Right forelimb (tissue), 1 donor: ENCODE measurements at regions not wholly inside any gene's neighbourhood (a gene's known extent, or its start where the extent isn't known, plus 50 kb on each side); places are given as distances from the start of the nearest gene placed in this dataset.

Experiments
- DNase-seq: peaks from one replicate; pipeline ENCODE4 v3.0.0-alpha.2; 2018

DNA sequence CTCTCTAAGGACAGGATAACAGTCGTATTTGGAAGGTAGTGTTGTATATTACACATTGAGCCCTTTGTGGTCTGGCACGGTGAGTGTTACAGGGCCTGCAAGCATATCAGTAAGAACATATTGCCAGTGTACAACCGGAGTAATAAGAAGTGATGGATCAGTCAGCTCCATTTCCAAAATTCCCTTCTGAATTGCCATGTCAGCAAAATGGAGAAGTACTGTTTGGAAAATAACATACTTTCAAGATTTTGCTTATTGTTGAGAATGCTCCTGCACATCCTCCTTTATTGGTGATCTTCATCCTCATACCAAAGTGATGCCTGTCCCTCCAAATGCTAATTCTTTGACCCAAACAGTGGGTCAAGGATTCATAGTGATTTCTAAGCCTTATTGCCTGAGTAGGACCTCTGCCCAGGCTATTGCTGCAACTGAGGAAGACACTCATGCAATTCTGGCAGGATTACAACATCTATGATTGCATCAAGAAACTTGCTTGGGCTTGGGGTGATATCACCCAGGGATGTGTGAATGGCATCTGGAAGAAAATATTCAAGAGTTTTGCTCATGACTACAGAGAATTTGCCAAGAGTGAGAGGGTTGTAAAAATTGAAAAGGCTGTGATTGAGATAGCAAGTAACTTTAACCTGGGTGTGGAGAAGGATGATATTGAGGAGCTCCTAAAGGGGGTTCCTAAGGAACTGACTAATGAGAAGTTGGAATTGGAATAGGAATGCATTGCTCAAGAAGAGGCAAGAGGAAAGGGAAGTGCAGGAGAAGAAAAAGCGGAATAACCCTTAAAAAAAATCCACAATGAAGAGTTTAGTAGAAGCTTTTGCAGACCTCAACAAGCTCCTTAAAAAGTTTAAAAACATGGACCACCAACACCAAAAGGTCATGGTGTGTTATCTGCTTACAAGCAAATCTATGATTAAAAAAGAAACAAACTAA lies 452.2 kb upstream of the SORCS1 start:
- no peak for DNase-seq

DNA sequence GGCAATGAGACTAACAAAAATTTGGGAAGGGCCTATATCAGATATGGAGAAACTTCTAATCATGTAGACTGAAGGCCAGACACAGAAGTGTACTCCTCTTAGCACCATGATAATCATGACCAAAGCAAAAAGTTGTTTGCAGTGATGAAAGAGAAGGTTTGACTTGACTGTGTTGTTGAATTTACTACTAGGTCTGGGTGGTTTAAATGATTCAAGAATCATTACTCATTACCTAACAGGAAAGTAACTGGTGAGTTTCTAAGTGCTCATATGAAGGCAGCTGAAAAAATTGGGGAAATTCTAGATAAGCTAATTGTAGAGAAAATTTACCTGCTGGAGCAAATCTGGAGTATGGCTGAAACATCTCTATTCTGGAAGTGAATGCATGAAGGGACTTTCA lies 451.5 kb upstream of the SORCS1 start:
- DNase-seq, result no peak

DNA sequence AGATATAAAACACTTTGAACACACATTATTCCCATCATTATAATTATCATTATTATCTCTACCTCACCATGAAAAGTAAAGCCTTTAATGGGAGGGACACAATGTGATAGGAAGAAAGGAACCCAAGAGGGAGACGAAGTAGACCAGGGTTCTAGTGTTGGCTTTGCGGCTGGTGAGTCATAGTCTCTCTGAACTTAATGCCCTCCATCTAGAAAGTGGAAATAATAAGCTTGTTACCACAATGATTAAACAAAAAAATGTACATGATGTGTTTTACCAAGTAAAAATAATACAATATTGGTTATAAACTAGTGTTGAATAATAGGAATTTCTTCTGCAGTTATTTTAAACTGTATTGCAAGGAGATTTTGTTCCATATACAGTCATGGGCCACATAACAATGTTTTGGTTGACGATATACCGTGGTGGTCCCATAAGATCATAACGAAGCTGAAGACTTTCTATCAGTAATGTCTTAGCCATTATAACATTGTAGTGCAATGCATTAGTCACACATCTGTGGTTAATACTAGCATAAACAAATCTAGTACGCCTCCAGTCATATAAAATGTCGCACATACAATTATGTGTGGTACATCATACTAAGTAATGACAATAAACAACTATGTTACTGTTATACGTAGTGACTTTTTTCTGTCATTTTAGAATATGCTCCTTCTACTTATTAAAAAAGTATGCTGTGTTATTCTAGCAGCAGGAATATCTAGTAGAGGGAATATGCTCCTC lies 450.6 kb upstream of the SORCS1 start:
- no peak for DNase-seq

DNA sequence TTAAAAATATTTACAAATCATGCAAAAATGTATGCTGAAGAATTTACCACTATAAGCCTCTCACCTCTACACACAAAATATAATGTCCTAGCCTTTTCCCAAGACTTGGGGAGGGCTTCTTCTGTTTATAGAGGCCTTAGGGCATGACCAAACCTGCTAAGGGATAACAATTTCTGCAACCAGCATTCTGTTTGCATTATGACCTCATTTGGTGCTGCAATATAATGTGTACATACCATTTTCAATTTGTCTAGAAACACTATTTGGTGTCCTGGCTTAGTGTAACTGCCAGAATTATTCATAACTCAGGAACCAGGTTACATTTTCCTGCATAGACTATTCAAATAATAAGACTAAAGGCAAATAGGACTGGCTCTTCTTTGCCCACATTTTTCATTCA lies 446.6 kb upstream of the SORCS1 start:
- no peak for DNase-seq

DNA sequence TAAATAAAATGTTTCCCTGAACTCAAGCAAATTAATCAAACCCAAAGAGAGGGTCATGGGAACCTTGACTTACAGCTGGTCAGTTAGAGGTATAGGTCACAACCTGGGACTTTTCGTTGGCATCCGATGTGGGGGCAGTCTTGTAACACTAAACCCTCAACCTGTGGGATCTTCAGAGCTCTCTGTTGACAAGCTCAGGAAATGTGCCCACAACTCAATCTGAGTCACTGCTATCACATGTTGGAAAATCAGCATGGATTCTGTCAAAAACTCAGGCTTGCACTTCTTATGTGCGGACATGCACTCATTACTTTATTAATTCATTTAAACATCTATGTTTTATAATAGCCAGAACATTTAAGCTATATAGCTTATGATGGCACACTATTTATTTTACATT lies 424.6 kb upstream of the SORCS1 start:
- DNase-seq, result no peak

DNA sequence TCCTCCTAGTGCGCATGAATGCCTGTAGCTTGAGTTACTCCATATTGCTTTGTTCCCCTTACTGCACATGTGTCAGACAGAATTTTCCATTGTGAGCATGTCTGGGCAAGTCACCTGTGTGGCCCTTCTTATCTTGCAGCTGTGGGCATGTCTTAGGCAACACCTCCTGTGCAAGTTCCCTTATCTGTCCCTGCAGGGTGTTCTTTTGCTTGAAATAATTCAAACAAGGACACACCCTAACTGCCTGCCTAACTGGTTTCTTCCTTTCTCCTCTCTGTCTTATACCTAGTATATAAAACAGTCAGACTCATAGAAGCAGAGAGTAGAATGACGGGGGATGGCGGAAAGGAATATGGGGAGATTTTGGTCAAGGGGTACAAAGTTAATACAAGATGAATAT lies 421.1 kb upstream of the SORCS1 start:
- DNase-seq, result no peak

DNA sequence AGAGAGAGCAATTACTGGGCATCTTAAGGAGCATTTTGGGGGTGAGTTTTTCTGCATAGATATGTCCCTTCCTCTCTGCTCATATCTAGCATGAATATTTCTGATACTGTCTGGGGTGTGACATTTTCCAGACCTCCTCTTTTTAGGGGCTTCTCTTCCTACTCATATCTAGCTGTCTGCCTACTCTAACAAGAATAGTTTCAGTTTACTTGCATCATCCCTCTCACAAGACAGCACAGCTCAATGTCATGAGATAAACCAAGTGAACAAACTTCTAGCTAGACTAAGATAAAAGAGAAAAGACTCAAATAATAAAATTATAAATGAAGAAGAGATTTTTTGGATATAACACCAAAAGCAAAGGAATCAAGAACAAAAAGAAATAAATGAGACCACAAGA lies 419.5 kb upstream of the SORCS1 start:
- no peak for DNase-seq

DNA sequence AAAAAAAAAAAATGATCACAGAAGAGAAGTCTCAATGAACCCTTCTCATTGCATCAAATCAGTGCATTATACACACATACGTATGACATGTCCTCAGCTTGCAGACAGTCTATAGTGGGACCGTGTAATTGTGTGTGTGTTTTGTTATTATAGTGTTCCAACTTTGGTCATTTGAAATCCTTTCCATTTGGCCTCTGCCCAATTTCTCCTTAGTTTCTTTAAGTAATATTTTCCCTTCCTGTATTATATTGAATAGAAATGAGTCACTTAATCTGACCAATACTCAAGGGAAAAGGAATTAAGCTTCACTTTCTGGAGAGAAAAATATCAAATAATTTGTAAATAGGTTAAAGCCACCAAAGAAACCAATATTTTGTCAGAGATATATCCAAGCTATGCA lies 415.5 kb upstream of the SORCS1 start:
- DNase-seq, result no peak

DNA sequence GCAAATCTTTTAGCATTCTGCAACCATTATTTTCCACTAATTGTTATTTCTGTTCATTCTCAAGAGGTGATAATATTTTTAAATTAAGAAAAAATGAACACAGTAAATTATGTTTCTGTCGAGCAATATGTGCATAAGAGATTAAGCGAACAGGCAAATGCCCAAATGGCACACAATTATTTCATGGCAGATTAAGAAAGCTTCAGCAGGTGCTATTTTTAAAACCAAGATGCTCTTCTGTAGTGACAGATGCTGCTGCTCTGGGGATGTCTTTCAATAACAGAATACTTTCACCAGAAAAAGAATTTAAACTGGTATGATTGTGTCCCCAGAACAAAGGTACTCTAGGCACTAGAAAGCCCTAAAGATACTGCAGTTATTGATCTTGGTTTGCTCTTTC lies 412.7 kb upstream of the SORCS1 start:
- no peak for DNase-seq

DNA sequence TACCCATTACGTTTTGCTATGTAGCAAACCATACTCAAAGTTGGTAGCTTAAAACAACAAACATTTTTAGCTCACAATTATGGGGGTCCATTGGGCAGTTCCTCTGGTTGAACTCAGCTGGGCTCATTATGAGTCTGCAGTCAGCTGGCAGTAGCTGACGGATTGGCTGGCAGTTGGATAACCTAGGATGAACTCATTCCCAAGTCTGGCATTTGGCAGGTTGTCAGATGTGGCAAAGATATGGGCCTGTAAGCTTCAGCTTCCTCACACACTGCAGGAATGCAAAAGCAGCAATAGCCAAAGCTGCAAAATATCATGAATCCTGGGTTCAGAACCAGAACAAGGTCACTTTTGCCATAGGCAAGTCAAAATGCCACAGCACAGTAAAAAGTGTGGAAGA lies 412.2 kb upstream of the SORCS1 start:
- DNase-seq, result no peak

DNA sequence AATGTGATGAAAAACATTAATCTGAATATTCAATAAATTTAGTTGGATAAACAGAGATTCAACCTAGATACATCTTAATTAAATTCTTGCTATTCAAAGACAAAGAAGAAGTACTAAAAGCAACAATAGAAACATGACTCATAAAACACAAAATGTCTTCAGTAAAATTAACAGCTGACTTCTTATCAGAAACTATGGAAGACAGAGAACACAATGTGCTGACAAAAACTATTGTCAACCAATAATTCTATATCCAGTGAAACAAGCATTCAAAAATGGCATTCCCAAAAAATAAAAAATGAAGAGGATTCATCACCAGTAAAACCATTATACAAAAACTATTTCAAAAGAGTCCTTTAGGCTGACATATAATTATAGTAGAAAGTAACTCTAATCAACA lies 400.5 kb upstream of the SORCS1 start:
- DNase-seq, result no peak

DNA sequence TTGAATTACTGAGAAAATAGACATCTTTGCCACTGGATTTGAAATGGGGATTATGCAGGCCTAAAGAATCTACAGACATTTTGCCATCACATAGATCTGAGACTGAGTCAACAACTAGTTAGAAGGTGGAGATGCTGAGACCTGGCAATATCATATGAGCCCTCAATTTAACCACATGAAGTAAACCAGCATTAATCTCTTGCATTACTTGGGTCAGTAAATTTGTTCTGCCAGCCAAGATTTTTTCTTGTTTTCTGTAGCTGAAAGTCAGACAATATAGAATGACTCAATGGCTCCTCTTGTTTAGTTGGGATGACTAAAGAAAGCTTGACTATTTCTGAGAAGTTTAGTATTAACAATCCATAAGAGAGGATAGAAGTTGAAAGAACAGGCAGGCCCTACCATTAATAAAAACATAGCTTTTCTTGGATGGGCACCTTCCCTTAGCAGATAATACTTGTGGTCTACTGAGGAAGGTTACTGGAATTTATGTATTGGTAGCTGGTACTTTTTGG lies 396.7 kb upstream of the SORCS1 start:
- no peak for DNase-seq

DNA sequence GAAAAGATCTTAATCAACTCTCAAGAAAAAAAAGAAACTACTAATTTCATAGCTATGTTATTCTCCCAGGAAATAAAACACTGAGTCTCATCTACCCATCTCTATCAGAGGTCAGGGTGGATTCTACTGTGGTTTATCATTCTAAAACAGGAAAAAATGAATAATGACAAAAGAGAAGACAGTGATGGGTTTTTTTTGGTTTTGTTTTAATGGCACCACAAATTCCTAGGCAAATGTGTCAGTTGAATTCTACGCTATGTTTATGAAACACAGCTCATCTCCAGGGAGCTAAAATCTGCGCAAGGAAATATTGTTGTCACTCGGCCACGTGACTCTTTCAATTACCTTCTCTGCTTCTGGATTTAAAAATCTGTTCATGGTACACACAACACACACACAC lies 393.4 kb upstream of the SORCS1 start:
- no peak for DNase-seq

DNA sequence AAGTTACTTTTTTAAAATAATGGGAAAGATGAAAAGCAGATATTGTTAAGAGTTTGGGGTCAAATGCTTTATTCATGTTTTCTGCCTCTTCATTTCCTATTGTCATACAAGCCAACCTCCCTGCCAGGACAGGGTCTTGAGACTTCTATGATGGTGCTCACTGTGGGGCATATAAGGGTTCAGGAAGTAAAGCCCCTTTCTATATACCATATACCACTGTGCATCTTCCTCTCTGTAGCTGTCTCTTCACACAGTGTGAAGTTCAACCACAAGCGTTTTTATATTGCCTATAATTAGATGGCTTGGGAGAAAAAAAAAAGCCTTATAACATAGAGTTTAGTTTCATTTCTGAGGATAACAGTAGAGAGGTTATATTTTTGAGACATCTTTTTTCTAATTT lies 389.8 kb upstream of the SORCS1 start:
- no peak for DNase-seq

DNA sequence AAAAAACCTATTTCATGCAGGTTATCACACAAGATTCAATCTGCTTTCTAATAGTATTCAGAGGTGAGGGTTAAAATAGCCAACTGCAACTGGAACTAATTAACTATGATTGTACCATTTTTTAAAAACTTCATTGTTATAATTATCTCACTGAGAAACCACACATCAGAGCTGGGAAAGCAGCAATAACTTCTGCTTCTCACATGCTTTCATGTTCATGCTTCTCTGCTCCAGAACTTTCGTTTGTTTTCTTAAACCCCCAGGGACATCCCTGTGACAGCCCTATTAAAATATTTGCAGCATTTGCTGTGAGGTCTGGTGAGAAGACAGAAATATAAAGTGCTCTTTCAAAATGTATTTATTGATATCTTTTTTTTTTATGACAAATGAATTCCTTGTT lies 389.0 kb upstream of the SORCS1 start:
- DNase-seq, result no peak

DNA sequence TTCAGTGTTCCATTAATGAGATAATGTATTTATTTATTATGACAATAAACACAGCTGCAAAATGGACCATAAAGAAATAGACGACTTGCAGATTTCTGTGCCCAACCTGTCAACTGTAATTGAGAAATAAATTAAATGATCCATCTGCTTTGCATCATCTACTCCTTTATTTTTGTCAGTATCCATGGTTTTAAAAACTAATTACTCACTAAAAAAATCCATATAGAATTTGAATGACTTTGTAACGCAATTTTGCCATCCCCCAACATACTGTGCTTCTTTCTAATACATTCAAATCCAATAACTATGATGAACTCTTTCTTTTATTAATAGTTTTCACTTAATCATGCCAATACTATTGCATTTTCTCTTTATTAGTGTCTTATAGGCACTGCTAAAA lies 388.5 kb upstream of the SORCS1 start:
- DNase-seq, result no peak

DNA sequence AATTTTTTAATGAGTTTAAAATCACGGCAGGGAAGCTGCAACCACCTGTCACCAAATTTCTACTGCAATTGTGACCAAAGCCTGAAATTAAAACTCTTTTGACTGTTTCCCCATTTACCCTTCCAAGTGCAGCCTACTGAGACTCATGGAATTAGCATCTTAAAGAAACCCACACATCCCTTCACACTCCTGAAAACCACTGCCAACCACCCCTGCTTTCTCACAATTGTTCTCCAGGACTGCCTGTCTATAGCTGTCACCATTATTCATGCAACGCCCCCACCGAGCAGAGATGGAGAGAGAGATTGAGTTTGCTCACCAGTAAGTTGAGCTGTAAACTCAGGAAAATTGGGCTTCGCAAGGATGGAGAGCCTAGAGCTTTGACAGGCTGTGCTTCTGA lies 383.8 kb upstream of the SORCS1 start:
- no peak for DNase-seq

DNA sequence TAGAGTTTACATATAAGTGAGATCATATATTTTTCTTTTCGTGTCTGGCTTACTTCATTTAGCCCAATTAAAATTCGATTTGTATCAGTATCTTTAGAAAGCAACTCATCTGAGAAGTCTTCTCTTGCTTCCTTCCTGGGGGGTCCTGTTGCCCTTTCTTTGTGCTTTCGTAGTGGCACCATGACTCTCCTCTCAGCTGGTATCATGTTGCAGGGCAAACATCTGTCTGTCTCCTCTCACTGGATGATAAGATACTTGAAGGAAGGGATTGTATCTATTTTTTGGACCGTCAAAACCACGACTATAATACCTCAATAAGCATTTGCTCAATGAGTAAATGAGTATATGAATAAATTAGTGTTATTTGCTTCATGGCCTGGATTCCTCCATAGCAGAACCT lies 382.5 kb upstream of the SORCS1 start:
- no peak for DNase-seq

DNA sequence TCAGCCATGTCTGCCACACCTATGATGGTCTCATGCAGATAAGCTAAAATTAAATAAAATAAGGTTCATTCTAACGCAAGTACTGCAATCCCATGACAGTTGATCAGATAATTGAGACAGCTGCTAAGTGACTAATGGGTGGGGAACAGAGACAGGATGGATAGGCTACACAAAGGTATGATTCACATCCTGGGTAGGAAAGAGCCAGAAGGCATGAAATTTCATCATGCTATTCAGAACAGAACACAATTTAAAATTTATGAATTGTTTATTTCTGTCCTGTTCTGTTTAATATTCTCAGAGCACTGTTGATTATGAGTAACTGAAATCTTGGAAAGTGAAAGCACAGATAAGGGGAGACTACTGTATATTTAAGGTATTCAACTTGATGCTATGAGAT lies 381.8 kb upstream of the SORCS1 start:
- no peak for DNase-seq

DNA sequence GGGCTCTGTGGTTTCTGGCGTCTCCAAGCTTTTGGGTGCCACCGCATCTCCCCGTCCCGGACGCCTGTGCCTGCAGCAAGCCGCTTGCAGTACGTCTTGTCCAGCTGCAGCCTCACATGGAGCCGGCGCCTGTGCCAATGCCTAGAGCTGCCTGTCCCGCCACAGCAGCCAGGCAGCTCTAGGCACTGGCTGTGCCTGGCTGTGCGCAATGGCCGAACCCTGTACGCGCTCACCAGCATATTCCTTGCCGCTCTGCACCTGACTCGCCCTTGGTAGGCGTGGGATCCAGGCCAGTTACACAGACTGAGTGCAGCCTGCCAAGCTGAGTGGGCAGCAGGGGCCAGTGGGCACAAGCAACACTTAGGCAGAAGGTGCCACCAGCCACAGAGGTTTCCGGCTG lies 381.2 kb upstream of the SORCS1 start:
- no peak for DNase-seq

DNA sequence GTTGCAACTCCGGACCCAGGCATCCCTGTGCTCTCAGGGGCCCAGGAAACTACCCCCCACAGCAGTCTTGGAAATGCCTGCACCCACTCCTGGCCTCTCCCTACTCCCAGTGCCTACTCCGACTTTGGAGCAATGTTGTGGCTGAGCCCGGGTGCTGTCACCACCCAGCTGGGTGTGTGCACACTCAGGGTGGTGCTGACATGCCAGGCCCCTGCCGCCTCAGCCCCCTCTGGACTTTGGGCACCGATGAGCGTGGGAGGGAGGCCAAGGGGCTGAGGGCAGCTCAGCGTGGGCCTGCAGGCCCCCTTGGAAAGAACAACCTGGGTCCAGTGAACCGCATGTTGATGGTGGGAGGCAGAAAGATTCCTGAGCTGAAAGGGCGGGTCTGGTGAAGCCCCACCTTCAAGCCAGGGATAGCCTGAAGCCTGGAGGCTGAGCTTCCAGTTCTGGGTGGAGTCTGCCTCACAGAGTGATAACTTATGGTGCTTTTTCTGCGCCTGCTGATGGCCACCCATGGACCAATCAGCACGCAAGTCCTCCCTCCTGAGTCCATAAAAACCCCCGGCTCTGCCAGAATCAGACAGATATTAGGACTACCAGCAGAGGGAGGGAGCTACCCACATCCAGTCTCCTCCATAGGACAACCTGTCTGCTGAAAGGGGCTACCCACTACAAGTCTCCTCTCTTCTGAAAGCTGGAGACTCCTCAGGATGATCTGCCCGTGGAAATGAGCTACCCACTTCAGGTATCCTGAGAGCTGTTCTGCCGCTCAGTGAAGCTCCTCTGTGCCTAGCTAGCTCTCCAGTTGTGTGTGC lies 380.4 kb upstream of the SORCS1 start:
- no peak for DNase-seq

DNA sequence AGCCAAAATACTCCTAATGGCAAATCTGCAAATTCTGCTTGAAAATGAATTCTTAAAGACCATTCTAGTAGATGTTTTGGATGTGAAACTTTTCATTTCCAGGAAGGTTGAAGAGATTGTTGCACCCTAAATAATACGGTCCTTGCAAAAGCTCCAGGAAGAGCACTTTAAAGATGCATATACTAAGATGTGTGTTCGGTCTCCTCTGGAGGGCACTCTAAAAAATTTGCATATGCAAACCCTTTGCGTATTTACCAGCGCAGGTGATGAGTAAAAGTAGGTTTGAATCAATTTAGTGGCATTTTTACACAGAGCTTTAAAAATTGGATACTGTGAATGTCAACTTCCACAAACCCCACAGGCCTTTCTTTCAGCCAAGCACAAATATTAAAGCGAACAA lies 378.1 kb upstream of the SORCS1 start:
- no peak for DNase-seq

DNA sequence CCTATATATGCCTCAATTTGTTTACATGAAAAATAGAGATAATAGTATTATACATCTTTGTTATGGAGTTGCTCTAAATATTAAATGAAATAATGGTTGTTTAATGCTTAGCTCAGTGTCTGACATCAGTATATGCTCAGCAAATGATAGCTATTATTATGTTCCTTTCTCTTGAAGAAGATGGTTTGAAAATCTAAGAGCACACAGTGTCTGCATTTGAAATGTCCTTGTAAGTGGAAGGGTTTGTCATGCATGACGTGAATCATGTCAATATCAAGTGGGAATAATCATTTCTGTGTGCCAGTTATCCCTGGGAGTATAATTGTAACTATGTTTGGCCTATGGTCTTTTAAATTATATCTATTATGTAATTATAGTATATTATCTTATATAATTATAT lies 377.5 kb upstream of the SORCS1 start:
- no peak for DNase-seq
